ENCODE measurements at regions not wholly inside any gene's neighbourhood (a gene's known extent, or its start where the extent isn't known, plus 50 kb on each side); places are given as distances from the start of the nearest gene placed in this dataset.
A peak's percentile ranks its signal among the peaks of the same experiment; 100 is the strongest.

DNA sequence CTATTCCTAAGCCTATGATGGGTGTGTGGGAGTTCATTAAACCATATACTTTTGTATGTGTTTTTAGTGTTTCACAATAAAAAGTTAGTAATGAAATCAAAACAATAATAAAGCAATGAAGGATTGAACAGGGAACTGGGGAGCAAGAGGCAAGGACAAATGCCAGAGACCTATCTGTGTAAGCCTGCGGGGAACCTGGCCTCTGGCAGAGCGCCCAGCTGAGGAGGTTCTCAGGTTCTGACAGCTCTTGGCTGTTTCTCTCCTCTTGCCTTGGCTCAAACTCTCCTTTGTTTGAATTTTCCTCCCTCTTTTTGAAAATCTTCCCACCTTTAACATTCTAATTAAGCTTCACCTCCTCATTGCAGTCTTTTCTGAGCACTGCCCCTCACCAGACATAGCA, 200.0 kb upstream of the NCKAP5 start:
- DNase-seq (ENCODE audit: low spot score), result no peak

DNA sequence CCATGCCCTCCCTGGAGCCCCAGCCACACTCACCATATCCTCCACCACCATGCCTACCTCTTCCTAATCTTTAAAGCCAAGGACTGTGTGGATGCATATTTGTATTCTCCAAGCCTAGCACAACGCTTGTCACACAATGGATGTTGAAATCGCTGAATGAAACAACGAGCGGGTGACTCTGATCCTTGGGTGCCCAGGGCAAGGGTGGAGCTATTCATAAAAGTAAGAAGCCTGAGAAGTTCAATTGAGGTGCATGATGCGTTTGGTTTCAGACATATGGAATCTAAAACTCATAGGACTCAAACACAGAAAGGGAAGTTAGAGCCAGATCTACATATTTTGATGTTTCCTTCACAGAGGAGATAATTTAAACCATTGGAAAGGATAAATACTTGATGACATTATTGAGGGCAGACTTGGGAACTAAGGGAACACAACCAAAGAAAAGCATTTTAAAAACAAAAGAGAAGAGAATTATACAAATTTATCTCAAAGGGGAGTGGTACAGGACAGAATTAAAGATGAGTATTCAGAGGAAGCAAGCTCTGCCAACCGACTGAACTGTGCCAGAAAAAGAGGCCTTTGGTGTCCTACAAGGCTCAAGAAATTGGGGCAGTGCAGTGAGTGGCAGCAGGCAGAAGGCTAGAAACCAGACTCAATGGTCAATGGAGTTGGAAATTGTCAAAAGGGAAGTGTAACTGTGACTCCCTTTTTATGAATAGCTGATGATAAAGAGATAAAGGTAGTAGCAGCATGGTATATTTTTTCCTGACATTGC, 200.6 kb upstream of the NCKAP5 start:
- DNase-seq (ENCODE audit: low spot score), result no peak

DNA sequence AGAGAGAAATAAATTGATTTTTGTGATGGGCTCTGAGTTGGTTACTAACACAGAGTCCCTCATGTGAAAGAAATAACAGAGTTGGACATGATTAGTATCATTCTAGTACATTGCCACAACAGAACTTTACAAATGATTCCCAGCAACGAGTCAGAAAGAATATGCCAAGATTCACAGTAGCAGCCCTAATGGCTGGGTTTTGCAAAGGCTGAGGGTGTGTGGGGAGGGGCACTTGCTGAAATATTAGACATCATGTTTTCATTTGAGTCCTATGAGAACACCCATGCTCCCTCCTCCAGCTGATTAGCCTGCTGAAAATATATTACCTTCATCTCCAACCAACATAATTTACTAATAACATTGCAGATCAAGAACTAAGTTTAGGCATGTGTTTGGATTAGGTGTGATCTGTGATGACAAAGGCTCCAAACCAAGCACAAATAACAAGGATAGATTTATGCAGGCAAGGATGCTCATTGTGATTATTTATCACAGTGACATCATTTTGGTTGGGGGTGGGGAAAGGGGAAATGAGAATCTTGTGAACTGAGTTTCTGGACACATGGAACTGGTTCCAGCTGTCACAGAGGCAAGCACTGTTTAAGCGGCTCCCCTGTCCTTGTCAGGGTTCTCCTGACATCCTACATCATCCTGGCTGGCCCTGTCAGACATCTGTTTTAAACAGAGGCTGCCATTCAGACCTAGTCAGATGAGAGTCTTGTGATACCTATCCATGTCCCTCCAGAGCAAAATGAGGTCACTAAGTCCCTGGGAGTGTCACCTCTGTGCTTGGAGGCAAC, 205.8 kb upstream of the NCKAP5 start:
- DNase-seq (ENCODE audit: low spot score), result no peak

DNA sequence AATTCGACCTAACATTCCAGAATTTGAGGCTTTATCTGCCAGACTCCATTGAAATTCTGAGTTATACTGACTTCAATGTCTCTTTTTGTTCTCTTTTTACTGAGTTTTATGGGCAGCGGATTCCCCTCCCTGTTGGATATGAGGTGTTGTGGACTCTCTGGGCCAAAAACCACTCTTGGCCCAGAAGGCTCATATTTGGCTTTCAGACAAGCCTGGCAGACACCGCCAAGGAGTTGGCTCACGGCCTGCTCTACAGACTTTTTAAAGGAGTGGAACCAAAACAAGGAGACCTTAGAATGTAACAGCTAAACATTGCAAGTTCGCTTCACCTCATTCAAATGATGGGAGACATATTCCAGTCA, 206.4 kb upstream of the NCKAP5 start:
- peak; percentile 20 for DNase-seq (ENCODE audit: low spot score)

DNA sequence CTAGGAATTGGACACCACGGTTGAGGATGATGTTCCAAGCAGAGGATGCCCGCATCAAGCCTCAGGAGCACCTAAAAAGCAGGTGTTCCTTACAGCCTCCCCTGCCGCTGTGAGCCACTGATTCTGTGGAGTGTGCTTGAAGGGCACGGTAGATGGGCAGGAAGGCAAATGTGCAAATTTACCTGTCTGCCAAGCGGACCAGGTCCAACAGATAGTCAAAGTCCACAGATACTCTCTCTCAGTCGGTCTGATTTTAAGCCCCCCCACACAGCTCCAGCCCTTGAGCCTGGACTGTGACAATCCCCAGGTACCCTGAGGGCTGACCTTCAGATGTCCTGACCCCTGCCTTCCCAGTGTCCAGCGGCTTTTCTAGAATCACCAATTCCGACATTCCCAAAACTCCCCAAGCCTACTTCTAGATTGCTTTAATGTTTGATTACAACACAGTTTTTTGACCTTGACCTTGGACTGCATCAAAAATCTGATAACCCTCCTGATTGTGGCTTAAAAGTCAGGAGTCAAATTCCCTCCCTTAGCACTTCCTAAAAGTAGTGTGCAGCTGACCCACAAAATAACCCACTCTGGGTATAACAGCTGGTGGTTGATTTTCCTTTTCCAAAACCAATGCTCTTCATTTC, 208.8 kb upstream of the NCKAP5 start:
- no peak for DNase-seq (ENCODE audit: low spot score)

DNA sequence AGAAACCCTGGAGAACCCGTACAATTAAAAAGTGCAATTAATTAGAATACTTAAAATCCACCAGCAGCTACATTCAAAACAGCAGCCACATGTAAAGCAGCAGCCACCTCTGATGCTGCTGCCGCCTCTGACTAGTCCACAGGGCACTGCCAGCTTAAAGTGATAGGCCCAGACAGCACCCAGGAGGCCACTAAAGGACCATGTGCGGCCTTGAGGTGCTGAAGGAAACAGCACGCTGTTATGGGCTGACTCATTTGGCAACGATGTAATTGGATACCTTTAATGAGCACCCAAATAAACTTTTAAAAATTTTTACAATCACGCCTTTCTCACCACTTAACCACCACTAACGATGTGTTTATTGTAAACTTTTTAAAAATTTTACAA, 209.3 kb upstream of the NCKAP5 start:
- DNase-seq (ENCODE audit: low spot score), result no peak

DNA sequence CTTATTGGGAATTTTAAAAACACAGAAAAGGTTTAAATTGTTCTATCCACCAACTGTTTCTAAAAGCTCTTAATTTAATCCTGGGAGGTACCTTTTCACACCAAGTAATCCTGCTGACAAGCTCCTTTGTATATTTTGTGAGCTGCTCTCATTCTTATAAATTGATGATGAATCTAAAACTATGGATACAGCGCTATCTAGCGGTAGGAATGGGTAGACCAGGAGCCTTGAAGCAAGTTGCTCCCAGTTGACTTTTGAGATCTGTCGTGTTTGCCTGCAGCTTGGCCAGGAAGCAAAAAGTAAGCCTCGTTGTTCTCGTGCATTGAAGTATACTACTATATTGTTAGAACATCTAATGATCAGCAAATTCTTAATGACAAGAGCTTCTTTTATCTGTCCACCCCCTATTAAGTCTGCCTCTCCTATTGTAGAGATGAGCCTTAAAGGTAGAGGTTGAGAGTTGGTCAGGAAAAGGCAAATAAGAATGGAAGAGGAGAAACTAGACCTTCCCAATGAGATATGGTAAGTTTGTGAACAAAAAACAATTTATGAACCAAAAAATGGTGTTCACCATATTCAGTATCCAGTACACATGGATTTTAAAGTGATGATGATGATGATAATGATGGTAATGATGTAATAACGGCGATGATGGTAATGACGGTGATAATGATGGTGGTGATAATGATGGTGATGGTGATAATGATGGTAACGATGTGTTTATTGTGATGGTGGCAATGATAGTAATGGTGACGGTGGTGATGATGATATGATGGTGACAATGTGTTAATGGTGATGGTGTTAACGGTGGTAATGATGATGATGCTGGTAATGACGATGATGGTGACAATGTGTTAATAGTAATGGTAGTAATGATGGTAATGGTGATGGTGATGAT, 212.1 kb upstream of the NCKAP5 start:
- peak; percentile 62 for DNase-seq (ENCODE audit: low spot score)

DNA sequence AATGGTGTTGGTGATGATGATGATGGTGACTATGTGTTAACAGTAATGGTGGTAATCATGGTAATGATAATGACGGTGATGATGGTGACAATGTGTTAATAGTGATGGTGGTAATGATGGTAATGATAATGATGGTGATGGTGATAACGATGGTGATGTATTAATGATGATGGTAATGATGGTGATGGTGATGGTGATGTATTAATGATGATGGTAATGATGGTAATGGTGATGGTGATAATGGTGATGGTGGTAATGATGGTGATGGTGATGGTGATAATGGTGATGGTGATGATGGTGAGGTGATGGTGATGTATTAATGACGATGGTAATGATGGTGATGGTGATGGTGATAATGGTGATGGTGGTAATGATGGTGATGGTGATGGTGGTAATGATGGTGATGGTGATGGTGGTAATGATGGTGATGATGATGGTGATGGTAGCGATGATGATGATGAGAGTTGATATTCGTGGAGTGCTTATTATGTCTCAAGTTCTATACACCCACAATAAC, 212.8 kb upstream of the NCKAP5 start:
- DNase-seq (ENCODE audit: low spot score), result no peak

DNA sequence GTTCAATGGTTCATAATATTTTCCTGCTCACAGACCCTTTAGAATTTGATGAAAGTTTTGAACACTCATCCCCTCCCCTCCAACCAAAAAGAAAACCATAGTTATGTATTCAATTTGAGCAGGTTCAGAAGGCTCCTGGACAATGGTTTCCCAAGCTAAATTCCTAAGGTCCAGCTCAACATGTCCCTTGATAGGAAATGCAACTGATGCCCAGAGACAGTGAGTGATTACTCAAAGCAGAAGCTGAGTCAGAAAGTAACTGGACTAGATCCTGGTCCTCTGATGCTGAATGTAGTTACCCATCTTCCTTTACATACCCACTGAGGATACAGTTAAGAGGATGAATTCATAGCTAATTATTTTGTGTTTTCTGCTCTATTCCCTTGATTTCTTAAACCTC, 218.9 kb upstream of the NCKAP5 start:
- peak; percentile 47 for DNase-seq (ENCODE audit: low spot score)

DNA sequence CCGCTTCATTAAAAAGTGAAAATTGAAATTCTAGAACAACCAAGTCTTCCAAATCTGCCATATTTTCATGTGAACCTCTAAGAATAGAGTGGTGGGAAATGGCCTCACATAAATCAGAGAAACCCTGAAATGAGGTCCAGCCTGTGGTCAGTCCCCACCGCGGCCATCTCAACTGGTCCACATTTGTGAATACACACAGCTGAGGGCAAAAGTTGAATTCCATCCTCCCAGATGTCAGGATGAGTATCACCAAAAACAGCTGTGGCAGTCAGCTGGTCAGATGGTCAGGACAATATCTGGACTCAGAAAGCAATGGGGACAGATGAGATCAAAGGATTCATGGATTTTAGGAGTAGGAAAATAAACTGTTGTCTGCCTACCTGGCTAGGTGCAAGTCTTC, 219.4 kb upstream of the NCKAP5 start:
- DNase-seq (ENCODE audit: low spot score), result no peak

DNA sequence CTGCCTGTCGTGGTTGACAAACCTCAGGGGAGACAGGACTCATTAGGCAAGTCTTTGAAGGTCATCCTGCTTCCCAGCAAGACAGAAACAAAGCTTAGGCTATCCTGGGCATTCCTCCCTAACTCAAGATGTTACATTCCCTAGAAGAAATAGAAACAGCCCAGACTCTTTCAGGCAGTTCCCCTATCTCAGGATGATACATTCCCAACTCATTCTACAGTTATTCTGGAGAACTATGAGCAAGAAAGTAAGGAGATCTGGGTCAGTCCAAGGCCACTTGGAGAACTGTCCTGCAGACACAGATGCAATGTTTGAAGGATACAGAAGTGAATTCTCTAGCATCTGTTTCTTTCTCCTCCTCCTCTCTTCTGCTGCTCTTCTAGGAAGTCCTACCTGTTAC, 220.1 kb upstream of the NCKAP5 start:
- peak; percentile 45 for DNase-seq (ENCODE audit: low spot score)

DNA sequence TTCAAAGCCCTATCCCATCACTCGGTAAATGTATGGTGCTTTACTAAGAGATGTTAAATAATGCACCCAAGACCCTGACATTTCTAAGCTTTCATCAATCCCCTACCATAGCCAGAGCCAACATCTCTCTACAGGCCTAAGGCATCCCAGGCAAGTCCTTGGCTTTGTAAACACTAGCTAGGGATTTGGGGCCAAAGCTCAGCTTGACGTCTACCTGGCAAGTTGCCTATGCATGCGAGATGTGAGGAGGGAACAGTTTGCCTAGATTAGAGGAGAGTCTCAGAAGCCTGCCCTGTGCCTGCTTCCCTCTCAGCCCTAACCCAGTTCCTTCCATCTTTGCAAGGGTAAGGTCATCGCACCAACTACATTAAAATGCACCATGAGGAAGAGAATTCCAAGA, 221.5 kb upstream of the NCKAP5 start:
- DNase-seq (ENCODE audit: low spot score), result no peak

DNA sequence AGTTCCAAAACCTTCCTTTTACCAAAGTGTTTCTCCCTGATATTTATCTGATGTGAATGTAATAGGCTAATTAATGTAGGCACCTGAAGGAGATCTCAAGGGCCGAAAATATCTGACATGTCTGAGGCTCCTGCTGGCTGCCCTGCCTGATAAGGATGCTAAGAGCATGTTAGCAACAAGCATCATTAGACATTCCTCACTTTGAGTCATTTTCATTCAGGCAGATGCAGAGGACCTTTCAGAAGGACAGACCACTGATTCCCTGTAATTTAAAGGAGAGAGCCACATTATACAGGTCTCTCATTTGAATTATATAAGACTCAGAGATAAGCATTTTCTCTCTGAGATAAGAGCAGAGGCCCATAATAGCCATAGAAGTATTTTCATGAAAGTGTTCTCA, 222.4 kb upstream of the NCKAP5 start:
- peak; percentile 44 for DNase-seq (ENCODE audit: low spot score)

DNA sequence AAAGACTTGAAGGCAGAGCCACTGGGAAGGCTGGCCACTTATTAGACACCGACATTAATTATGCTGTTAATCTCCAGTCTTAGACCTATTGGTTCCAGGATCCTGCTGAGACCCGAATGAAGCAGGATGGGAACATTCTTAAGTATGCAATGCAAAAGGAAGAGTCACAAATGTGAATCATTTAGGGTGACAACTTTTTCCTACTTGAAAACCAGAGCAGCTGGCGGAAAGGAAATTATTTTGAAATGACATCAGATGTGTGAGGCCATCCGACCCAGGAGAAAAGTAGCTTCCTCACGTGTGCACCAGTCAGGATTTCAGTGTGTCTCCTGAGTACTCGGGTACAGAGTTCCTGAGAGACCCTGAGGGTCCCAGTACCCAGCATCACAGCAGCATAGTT, 222.9 kb upstream of the NCKAP5 start:
- DNase-seq (ENCODE audit: low spot score), result peak; percentile 78

DNA sequence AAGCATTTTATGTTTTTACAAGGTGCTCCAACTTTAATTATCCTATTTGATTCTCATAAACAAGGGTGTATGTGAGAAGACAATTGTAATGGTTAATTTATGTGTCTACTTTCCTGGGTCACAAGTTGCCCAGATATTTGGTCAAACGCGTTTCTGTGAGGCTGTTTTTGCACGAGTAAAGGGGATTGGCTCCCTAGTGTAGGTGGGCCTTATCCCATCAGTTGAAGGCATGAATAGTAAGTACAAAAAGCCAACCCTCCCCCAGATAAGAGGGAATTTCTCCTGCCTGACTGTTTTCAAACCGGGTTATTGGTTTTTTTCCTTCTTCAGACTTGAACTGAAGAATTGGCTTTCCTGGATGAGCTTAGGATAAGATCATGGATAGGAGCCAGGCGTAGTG, 224.0 kb upstream of the NCKAP5 start:
- no peak for DNase-seq (ENCODE audit: low spot score)

DNA sequence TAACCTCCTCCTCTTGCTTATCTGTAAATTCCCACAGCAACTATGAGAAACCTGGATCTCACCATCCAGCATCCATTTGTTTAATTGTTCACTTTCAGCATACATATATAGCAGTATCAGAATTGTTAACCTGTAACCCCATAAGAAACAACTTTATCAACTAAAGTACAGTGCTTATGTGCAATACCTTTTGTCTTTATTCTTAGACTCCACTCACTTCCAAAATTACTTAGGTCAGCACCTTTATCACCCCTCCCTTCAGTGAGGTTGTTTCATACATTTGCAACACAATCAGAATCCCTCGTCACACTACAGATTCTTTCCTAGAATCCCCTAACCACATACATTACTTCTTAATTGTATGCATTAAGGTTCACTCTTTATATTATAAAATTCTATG, 225.9 kb upstream of the NCKAP5 start:
- no peak for DNase-seq (ENCODE audit: low spot score)

DNA sequence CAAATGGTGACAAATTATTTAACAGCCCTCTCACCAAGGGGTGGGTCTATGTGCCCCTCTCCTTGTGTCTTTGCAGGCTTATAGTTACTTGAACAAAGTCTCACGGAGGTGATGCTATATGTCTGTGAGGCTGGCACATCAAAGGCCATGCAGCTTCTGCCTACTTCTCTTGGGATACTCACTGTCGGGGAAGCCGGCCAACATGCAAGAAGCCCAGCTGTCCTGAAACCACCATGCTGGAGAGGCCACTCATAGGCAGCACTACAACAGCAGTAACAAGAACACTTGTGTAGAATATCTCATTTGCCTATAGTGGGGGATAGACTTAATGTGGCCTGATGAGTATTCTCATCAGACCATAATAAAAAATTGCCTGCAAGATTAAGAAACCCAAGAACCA, 233.7 kb upstream of the NCKAP5 start:
- DNase-seq (ENCODE audit: low spot score), result no peak

DNA sequence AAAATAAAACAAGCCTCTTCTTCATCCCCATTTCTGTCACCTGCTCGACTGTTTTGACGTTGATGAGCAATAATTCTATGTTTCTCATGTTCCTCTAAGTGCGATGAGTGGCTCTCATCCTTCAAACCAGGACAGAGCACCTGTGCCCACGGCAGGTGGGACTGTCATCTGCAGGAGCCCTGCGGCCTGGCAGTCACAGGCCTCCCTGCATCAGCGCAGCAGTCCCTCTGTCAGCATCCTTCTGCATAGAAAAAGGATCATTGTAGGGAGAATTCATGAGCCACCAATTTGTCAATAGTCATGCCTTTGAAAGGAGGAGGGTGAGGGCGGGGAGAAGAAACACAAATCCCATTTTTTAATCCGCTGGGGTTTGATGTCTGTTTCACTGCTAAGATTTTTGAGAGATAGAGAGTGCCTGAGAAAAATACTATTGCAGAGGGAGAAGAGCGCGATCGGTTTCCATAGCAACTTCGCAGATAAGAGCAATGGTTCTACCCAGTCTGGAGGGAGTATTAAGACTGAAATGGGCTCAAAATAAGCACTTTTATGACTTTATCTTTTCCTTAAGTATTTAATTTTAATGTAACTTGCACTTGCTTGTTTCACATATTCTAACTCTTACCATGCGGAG, 234.3 kb upstream of the NCKAP5 start:
- DNase-seq (ENCODE audit: low spot score), result no peak

DNA sequence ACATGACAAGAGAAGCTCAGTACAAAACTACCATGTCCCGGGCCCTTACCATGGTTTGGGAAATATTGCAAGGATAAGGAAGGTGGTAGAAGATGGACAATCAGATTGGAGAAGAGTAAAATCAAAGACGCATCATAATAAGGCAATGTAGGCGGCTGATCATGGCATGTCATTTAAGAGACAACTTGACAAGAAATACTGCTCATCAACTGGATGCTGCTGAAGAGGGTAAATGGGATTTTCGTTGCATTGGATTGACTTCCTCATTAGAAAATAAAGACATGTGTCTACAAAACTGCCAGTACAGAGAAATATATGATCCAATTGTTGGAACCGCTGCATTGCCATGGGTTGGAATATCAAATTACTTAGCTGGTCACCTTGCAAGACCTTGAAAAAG, 238.3 kb upstream of the NCKAP5 start:
- DNase-seq (ENCODE audit: low spot score), result no peak

DNA sequence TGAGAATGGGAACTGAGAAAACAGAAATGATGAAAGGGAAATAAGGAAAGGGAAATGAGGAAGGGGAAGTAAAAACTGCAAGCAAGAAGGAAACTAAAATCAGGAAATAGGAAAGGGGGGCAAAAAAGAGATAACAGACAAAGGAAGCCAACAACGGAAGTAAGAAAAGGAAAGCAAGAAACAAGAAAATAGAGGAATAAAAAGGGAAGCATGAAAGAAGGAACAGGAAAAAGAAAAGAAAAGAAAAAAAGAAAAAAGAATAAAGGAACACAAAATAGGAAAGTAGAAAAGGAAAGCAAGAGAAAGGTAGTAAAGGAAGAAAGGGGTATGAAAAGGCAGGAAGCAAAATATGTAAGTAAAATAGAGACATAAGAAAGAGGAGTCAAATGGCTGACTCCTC, 241.2 kb upstream of the NCKAP5 start:
- no peak for DNase-seq (ENCODE audit: low spot score)

DNA sequence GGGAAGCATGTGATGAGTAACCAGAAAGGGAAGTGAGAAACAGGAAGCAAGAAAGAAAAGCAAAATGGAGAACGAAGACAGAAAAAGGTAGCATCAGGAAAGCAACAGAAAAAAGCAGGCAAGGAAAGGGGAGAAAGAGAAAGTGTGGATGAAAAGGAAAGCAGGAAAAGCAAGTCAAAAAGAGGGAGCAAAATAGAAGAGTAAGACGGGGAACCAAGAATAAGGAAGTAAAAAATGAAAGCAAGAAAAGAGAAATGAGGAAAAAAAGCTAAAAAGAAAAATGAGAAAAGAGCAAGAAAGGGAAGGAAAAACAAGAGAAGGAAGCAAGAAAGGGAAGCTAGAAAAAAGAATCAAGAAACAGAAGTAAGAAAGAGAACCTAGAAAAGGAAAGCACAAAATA, 242.3 kb upstream of the NCKAP5 start:
- no peak for DNase-seq (ENCODE audit: low spot score)

Data from AG20443 (cell line).